Activated T-helper 1 cell treated with anti-CD3 and anti-CD28 coated beads, Interleukin-12 subunit alpha, Interleukin-12 subunit beta, Interleukin-2, Interleukin-4 antibody, amounts not matched to agents 30 ng/mL and 10 ng/mL and 1 ng/mL, durations not matched to agents 14 hours and 24 hours and 36 hours (primary cell): ENCODE measurements at regions not wholly inside any gene's neighbourhood (a gene's known extent, or its start where the extent isn't known, plus 50 kb on each side); places are given as distances from the start of the nearest gene placed in this dataset.

Experiments used
- DNase-seq: peaks from one replicate; pipeline ENCODE4 v3.0.0; 2021; ENCODE audit warnings: low spot score
- H3K27ac Mint-ChIP-seq: one replicate; pipeline ENCODE4 v1.8.0; 2021; ENCODE audit warnings: mild to moderate bottlenecking, mixed read lengths
- H3K27me3 Mint-ChIP-seq: one replicate; pipeline ENCODE4 v1.8.0; 2022; ENCODE audit warnings: mild to moderate bottlenecking, moderate library complexity, mixed read lengths; ENCODE audit not compliant: insufficient read depth
- H3K36me3 Mint-ChIP-seq: one replicate; pipeline ENCODE4 v1.8.0; 2021; ENCODE audit warnings: low read depth, mixed read lengths
- H3K4me1 Mint-ChIP-seq: one replicate; pipeline ENCODE4 v1.8.0; 2021; ENCODE audit warnings: low read depth, mixed read lengths
- H3K4me3 Mint-ChIP-seq: one replicate; pipeline ENCODE4 v1.8.0; 2021; ENCODE audit warnings: mild to moderate bottlenecking, moderate library complexity, mixed read lengths
- H3K9me3 Mint-ChIP-seq: one replicate; pipeline ENCODE4 v1.8.0; 2021; ENCODE audit warnings: mixed read lengths
- intact Hi-C: fragments of 100-400 bp; cut with micrococcal nuclease; formaldehyde crosslinking; loops from one replicate; pipeline ENCODE4 v1.15.1; 2024

DNA sequence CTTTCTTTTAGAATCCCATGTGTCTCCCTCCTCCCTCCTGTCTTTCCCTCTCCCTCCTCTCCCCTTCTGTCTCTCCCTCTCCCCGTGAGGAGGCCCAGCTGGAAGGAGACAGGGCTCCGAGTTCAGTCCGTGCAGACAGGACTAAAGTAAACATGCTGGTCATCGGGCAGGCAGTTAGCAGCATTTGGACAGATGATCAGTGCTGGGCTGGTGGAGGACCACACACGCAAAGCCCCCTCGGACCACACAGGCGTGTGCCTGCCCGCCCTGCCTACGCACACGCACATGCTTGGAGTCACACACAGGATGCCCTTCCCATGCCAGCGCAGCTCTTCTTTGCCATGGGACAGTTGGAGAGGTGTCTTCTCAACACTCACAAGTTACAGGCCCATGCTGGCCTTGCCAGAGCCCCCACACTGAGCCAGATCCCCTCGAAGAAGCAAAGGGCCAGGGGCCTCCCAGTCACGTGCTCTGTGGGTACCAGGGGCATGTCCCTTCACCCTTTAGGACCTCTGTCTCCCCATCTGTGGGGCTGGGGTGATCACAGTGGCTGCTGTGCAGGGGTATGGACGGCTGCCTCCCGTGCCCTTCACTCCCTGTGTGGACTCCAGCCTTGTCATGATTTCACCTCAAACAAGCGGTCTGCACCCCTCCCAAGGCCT, 215.7 kb upstream of the FOXF1 start:
- Mint-ChIP-seq H3K27me3 (peaks cover 39% of the 10 kb centered on the region), H3K27ac (no peak overlapping the region), H3K36me3 (no peaks in the 10 kb centered on the region), H3K9me3 (no peaks in the 10 kb centered on the region), H3K4me1 (no peaks in the 10 kb centered on the region), H3K4me3 (no peak overlapping the region)
- DNase-seq = no peak
- intact Hi-C loops = no loop called here

DNA sequence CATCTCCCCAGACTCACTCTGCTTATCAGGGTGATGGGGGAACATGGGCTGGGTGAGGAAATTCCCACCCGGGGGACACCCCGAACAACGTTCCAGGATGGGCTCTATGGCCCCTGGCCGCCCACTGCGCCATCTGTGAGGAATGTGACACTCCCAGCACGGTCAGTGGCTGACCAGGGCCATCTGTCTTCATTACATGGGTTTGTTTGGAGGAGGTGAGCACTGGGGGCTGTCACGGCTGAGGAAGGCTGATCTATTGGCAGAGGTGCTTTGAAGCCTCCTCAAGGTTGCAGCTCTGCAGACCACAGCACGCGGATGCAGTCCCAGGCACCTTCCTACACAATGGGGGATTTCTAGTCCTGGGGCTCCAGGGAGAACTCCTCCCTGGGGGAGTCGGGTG, 214.1 kb upstream of the FOXF1 start:
- H3K27me3 Mint-ChIP-seq = peaks cover 36% of the 10 kb centered on the region
- H3K36me3 Mint-ChIP-seq = no peaks in the 10 kb centered on the region
- intact Hi-C loops = no loop called here
- H3K4me1 Mint-ChIP-seq = no peaks in the 10 kb centered on the region
- H3K9me3 Mint-ChIP-seq = no peaks in the 10 kb centered on the region
- no peak overlapping the region for H3K27ac Mint-ChIP-seq
- H3K4me3 Mint-ChIP-seq = no peak overlapping the region
- no peak for DNase-seq

GRCh38 chr16:86297391-86297790, 212.9 kb upstream of the FOXF1 start:
- Mint-ChIP-seq H3K27ac (no peak overlapping the region), H3K27me3 (peaks cover 42% of the 10 kb centered on the region), H3K9me3 (no peaks in the 10 kb centered on the region), H3K4me3 (no peak overlapping the region), H3K4me1 (no peaks in the 10 kb centered on the region), H3K36me3 (no peaks in the 10 kb centered on the region)
- intact Hi-C loops = no loop called here
- DNase-seq = no peak

DNA sequence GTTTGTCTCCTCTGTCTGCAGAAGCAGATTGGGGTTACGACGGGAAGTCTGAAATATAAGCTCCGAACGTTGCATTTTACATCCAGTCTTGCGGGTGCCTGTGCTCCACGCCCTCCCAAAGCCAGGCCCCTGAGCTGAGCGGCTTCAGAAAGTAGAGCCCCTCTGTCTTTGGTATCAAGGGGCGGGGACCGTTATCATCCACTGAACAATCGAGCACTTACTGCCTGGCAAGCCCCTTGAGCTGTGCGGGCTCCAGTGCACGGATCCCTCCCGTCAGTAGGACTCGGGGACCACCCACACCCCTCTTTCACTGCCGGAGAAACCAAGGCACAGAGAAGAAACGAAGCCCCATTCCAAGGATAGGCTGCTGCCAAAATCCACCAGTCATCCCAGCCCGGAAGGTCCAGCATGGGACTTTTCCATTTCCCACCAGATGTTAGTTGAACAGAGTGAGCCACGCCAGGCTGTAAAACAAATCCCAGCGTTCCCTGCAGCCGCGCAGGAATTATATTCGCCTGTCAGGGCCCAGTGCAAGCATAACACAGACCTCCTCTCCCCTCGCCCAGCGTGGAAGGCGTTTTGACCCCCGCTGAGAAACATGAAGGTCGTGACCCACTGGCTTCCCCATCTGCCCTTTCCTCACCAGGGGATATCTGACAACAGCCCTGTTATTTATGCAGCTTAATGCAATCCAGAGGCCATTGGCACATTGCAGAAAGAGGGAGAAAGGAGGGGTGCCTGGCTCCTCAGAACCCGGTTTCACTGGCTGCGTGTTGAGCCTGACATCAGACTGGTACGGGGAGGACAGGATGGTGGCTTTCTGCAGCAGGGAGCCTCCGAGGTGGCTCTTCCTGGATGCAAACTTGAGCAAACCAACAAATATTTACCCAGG, 212.2 kb upstream of the FOXF1 start:
- intact Hi-C loops = no loop called here

DNA sequence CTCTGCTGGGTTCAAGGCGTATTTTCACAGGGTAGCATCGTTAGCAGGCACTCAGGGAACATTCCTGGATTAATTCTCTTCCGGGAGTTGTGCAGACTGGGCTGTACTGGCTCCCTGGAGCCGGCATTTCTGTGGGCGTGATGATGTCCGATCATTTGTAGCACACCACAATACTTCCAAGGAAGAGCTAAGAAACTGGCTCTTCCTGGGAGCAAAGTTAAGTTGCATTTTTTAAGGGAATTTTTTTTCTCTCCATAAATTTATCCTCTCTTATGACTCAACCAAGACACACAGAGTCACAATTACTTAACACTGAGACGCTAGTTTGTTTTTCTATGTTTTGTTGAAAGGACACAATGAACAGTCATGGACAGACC, 211.6 kb upstream of the FOXF1 start:
- no peak for DNase-seq
- no peaks in the 10 kb centered on the region for H3K36me3 Mint-ChIP-seq
- intact Hi-C loops = no loop called here
- no peaks in the 10 kb centered on the region for H3K4me1 Mint-ChIP-seq
- H3K27me3 Mint-ChIP-seq = peaks cover 42% of the 10 kb centered on the region
- no peak overlapping the region for H3K4me3 Mint-ChIP-seq
- H3K9me3 Mint-ChIP-seq = no peaks in the 10 kb centered on the region
- H3K27ac Mint-ChIP-seq = no peak overlapping the region

More for the DNA sequence above, 212.2 kb upstream of the FOXF1 start:
- no peaks in the 10 kb centered on the region for H3K4me1 Mint-ChIP-seq
- no peaks in the 10 kb centered on the region for H3K9me3 Mint-ChIP-seq
- no peak overlapping the region for H3K27ac Mint-ChIP-seq
- no peak overlapping the region for H3K4me3 Mint-ChIP-seq
- peaks cover 42% of the 10 kb centered on the region for H3K27me3 Mint-ChIP-seq
- no peaks in the 10 kb centered on the region for H3K36me3 Mint-ChIP-seq
- DNase-seq = no peak

DNA sequence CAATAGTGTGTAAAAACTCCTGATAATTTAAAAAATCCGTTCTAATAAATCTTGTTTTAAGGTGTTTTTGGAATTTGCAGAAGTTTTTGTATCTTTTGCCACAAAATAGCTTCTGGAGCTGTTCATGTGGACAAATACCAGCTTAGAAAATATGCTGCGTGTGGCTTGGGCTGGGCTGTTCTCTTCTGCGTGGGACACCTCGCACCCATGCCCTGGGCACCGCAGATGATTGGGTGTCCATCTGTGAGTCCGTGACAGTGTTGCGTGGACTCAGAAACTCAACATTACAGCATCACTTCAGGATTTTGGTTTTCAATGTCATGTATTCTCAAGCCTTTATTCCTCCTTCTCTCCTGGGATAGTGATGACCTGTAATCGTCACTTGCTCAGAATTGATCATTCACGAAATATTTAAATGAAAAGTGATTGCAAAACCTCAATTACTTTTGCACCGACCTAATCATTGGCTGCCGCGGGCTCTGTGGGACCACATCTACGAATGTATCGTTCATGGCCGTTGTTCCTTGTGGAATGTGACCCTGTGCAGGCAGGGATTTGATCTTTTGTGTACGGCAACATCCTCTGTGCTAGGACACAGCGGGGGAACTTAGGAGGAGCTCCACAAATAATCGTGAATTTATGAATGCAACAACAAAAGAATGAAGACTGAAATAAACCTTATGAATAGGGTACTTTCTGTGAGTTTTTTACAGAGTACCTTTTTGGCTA, 210.3 kb upstream of the FOXF1 start:
- intact Hi-C loops = no loop called here
- Mint-ChIP-seq H3K4me1 (no peaks in the 10 kb centered on the region), H3K27me3 (peaks cover 42% of the 10 kb centered on the region), H3K27ac (no peak overlapping the region), H3K4me3 (no peak overlapping the region), H3K9me3 (no peaks in the 10 kb centered on the region), H3K36me3 (no peaks in the 10 kb centered on the region)
- no peak for DNase-seq

DNA sequence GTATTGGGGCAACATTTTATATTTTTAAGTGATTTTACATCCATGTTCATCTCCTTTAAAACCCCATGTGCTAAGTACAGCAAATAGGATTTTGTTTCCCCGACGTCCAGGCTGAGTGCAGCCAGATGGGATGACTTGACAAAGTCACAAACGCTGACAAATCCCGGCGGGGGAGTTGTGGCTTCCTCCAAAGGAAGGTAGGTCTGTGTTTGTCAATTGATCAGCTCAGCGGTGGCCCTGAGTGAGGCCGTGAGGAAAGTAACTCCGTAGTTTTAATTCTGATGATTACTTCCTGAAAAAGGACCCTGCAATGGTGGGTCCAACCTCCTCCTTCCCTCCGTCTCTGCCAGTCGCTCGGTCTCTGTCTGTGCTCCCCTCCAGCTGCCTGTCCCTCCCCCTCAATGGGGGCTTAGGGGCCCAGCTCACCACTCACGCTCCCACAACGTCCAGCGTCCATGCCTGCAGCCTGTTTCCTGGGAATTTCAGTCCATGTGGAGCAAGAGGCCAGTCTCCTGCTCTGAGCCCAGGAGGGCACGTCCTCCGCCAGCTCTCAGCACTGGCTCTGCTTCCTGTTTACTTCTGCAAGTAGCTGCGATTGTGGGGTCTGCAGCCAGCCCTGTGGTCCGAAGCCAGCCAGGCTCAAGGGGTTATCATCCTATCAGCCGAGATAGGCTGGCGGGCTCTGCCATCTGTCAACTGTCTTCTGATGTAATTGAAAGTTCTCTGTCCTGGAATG, 209.4 kb upstream of the FOXF1 start:
- H3K27ac Mint-ChIP-seq = no peak overlapping the region
- intact Hi-C loops = no loop called here
- H3K9me3 Mint-ChIP-seq = no peaks in the 10 kb centered on the region
- no peaks in the 10 kb centered on the region for H3K36me3 Mint-ChIP-seq
- H3K4me1 Mint-ChIP-seq = no peaks in the 10 kb centered on the region
- H3K27me3 Mint-ChIP-seq = peaks cover 42% of the 10 kb centered on the region
- DNase-seq = no peak
- no peak overlapping the region for H3K4me3 Mint-ChIP-seq

- Mint-ChIP-seq H3K27me3 (peaks cover 40% of the 10 kb centered on the region), H3K36me3 (no peaks in the 10 kb centered on the region), H3K27ac (no peak overlapping the region), H3K4me3 (no peak overlapping the region), H3K9me3 (no peaks in the 10 kb centered on the region), H3K4me1 (no peaks in the 10 kb centered on the region)
- no peak for DNase-seq
- intact Hi-C loops = no loop called here
These were observed 207.8 kb upstream of the FOXF1 start for GRCh38 chr16:86302421-86303109.

DNA sequence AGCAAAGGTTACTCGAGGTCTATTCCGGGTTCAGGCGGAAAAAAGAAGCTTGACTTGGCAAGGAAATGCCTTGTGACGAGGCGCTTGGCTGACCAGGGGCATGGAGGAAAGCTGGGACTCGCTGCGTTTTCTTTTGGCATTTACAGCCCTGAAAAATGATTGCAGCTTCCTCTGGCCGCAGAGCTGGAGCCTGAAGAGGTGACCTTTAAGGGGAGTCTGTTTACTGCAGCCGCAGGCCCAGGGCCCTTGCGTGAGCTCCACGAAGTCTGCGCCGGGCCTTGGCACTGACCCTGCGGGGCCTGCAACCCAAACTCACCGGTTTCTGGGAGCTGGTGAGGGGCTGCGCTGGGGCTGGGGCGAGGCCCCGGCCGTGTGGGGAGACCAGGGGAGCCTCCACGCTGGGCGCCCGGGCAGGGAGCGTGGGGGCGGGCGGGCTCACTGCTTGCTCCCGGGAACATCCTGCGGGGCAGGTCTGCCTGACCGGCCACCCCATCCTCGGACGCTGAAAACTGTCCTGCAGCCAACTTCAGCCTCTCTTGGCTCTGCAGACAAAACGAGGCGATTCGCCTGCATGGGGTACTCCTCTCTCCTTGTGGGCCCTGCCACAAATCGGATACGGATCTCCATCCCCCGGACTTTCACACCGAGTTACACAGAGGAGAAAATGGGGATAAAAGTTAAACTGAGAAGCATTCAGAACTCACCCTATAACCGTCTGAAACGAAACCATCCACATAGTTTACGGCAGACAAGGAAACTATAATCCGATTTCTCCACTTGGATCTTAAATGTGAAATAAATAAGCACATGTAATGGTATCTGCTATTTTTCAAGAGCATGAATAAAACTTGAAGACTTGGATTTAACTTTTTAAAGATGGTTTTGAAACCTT, 206.3 kb upstream of the FOXF1 start:
- no peak for DNase-seq
- no peaks in the 10 kb centered on the region for H3K9me3 Mint-ChIP-seq
- no peak overlapping the region for H3K27ac Mint-ChIP-seq
- no peaks in the 10 kb centered on the region for H3K36me3 Mint-ChIP-seq
- H3K4me3 Mint-ChIP-seq = no peak overlapping the region
- no peaks in the 10 kb centered on the region for H3K4me1 Mint-ChIP-seq
- intact Hi-C loops = no loop called here
- H3K27me3 Mint-ChIP-seq = peaks cover 29% of the 10 kb centered on the region

DNA sequence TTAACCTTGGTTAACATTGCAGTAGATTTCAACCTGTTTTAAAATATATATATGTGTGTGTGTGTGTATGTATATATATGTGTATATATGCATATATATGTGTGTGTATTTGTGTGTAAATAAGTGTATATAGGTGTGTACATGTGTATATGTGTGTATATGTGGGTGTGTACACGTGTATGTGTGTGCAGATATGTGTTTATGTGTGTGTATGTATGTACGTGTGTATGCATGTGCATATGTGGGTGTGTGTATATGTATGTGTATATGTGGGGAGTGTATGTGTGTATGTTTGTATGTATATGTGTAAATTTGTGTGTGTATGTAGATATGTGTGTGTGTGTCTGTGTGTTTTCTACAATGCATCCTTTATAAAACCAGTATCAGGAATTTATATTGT, 205.5 kb upstream of the FOXF1 start:
- no peaks in the 10 kb centered on the region for H3K36me3 Mint-ChIP-seq

GRCh38 chr16:86305440-86305839, 204.9 kb upstream of the FOXF1 start:
- Mint-ChIP-seq H3K27ac (no peak overlapping the region), H3K4me3 (no peak overlapping the region), H3K27me3 (peaks cover 18% of the 10 kb centered on the region), H3K4me1 (no peaks in the 10 kb centered on the region), H3K9me3 (no peaks in the 10 kb centered on the region), H3K36me3 (no peaks in the 10 kb centered on the region)
- no peak for DNase-seq
- intact Hi-C loops = no loop called here

More for the DNA sequence above, 205.5 kb upstream of the FOXF1 start:
- no peak overlapping the region for H3K27ac Mint-ChIP-seq
- intact Hi-C loops = no loop called here
- DNase-seq = no peak
- peaks cover 23% of the 10 kb centered on the region for H3K27me3 Mint-ChIP-seq
- H3K9me3 Mint-ChIP-seq = no peaks in the 10 kb centered on the region
- no peak overlapping the region for H3K4me3 Mint-ChIP-seq
- H3K4me1 Mint-ChIP-seq = no peaks in the 10 kb centered on the region
